ENCODE measurements at regions not wholly inside any gene's neighbourhood (a gene's known extent, or its start where the extent isn't known, plus 50 kb on each side); places are given as distances from the start of the nearest gene placed in this dataset.

GRCh38 chr20:11375966-11376365 is 541.7 kb upstream of the BTBD3 start:
- TF ChIP-seq, protein P1, sequence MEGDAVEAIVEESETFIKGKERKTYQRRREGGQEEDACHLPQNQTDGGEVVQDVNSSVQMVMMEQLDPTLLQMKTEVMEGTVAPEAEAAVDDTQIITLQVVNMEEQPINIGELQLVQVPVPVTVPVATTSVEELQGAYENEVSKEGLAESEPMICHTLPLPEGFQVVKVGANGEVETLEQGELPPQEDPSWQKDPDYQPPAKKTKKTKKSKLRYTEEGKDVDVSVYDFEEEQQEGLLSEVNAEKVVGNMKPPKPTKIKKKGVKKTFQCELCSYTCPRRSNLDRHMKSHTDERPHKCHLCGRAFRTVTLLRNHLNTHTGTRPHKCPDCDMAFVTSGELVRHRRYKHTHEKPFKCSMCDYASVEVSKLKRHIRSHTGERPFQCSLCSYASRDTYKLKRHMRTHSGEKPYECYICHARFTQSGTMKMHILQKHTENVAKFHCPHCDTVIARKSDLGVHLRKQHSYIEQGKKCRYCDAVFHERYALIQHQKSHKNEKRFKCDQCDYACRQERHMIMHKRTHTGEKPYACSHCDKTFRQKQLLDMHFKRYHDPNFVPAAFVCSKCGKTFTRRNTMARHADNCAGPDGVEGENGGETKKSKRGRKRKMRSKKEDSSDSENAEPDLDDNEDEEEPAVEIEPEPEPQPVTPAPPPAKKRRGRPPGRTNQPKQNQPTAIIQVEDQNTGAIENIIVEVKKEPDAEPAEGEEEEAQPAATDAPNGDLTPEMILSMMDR (IDR thresholded peaks at IDR 0.05), result no peak
- TF ChIP-seq POLR2AphosphoS5 (IDR thresholded peaks at IDR 0.05; ENCODE audit: low read depth, low read length), result no peak

All from Panc1 (cell line).